GM18861 (cell line): ENCODE measurements at regions not wholly inside any gene's neighbourhood (a gene's known extent, or its start where the extent isn't known, plus 50 kb on each side); places are given as distances from the start of the nearest gene placed in this dataset.
"Not testable (repeated sequence)": the region's sequence is repeated elsewhere in the genome, so short reads cannot be mapped to it uniquely, and the experiment has no call there.

Source experiments
- ATAC-seq: cut with Tn5 transposase; IDR thresholded peaks from one replicate; pipeline ENCODE4 v1.9.1; 2021; ENCODE audit not compliant: unreplicated experiment

DNA sequence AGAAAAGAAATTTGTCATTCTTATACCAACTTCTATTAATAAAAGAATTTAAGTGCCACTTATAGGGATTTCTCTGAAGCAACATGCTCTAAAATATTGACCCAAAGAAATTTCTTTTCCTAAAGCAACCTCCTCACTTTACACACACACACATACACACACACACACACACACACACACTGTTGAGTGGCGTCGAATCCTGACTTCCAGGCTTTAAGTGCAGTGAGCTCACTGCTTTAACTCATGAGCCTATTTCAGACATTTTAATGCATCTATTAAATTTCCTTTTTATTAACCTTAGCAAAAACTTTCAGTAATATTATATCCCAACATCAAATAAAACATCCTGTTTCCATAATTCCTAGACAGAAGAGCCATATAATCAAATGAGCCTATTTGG lies 229.1 kb upstream of the ACVR2A start:
- no peak for ATAC-seq

DNA sequence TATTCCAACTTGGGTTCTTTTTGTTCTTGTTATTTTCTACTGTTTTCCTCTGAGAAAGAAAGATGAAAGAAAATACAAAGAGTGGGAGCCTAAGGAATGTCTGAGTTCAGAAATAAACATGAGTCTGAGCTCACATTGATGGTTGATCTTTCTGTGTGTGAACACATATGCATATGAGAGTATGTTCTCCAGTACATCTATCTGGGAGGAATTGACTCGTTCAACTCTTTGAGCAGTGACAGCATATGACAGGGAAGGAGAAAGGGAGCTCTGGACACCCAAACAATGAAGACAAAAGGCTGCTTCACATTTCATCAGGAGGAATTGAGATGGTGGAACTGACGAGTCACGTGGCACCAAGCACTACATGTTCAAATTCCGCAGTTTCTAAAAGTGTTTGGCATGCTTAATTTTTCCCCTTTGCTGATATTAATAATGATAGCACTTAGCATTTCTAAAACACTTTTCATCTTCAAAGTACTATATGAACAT lies 229.8 kb upstream of the ACVR2A start:
- ATAC-seq = no peak

DNA sequence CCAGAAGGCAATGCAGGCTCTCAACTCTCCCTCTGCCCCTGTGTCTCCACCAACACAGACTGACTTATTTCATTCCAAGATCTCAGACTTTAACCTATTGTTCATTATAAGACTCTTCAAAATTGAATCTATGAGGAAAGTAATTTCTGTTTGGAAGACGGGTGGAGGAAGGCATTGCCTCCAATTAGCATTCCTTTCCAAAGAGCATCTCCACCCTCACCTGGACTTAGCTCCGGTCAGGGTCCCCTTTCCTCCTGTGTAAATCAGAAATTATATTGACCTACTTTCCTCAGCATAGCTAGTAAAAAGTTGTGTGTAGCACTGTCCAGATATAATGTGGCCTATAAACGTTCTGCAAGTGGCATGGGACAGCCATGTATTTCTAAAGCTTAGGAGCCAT lies 230.4 kb upstream of the ACVR2A start:
- no peak for ATAC-seq

DNA sequence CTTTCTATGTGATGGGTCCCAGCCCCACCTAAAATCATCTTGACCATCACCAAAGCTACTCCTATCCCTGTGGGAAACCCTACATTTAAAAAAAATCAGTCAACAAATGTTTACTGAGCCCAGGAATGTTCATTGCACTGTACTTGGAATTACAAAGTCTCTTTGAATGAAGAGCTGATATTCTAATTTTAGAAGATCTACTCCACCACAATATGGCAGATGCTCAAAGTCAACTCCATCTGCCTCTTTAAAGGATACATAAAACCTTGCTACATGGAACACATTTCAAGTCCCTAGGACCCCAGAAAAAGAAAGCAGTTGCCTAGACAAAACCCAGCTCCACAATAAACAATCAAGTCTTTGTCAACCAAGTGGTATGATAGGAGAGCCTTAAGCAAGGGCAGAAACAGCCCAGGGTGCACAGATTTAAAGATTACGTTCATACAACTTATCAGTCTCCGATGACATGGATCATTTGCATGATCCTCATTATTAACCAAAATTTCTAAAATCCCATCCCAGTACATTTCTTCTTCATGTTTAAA lies 234.3 kb upstream of the ACVR2A start:
- ATAC-seq = no peak

DNA sequence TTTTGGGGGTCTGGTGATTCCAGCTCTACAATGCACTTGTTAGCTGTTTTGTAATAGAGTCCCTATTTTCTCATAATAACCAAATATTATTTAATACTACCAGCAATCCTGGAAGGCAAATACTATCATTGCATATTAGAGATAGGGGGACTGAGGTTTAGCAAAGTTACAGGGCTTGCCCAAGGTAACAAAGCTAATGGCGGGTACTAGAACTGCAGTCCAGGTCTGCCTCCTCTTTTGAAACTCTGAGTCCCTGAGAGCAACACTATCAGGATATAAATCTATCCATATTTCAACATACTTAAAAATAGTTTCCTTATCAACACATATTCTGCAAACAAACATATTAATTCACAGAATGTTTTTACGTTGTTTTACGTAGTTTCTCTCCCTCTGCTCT lies 235.5 kb upstream of the ACVR2A start:
- ATAC-seq = no peak

DNA sequence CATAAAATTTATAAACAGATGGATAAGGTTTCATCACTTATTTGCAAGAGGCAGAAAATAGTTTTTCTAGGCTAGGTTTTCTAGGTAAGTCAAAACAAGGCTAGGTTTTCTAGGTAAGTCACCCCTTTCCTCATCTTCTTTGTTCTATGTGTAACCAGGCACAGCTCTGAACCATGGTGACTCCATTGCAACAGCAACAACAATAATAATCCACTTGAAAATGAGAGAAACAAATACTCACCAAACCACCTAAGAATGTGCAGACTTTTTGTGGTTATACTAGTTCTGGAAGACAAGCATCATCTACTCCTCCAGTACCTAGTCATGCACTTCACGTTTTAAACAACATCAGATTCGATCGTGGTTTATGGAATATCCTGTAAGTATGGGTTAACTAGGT lies 237.4 kb upstream of the ACVR2A start:
- no peak for ATAC-seq

DNA sequence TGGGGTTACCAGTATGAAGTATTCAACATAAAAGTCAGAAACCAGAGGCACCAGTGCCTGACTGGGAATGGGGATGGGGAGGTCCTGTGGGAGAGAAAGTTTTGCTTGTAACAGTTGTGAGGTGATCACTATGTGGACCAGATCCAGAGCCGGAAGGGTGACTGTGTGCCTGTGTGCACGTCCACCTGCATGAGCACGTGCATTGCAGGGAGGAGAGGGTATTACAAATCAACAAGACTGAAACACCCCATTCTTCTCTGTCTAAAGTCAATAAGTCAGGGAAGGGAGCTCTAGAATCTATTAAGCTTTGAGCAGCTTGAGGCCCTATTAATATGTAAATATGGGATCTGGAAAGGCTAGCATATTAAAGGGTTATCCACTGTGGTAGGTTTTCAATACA lies 241.0 kb upstream of the ACVR2A start:
- no peak for ATAC-seq

DNA sequence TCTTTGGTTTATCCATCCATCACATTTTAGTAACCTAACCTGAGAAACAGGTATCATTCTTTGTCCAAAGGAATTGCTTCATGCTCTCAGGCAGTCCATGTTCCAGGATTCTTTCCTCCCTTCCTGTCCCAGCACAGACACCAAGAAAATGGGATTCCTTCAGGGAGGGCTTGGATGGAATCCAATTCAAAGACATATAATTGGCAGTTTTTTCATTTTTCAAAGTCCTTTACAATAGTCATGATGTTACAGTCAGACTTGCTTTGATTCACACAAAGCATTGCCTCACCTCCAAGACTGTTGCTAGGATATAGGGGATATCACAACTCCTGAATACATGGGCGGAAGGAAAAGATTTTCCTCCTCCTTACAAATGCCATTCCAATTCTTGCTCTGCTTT lies 241.4 kb upstream of the ACVR2A start:
- ATAC-seq = no peak

DNA sequence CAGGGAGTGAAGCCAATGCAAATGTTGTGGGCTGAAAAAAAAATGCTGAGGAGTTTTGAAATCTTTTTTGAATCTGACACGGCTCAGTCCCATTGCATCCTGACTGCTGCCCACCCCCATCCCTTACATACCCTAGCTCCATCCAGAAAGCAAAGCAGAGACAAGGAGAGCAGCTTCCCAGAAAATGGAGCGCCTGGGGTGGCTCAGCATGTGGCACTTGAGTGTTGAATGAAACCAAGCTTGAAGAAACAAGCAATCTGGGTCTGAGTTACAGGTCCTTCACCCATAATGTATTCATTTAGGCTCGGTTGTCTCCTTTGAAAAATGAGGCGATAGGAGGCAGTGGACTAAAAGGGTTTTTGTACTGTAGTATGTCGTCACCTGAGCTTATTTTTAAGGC lies 244.2 kb upstream of the ACVR2A start:
- ATAC-seq = no peak

DNA sequence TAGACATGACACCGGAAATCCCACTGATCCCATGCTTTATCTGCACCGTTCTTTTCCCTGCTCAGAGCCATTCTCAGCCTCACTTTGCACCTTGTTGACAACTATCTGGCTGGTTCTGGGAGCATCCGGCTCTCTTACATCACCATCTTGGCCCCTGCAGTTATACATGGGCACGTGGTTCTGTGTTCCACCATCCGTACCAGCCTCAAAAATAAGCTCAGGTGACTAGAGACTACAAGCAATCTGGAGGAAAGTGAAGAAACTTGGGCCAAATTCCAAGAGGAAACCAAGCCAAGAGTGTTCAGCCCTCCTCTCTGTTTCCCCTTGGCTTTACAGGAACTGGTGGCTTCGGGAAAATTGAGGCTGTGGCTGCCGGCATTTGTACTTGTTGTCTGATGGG lies 244.6 kb upstream of the ACVR2A start:
- ATAC-seq = no peak

DNA sequence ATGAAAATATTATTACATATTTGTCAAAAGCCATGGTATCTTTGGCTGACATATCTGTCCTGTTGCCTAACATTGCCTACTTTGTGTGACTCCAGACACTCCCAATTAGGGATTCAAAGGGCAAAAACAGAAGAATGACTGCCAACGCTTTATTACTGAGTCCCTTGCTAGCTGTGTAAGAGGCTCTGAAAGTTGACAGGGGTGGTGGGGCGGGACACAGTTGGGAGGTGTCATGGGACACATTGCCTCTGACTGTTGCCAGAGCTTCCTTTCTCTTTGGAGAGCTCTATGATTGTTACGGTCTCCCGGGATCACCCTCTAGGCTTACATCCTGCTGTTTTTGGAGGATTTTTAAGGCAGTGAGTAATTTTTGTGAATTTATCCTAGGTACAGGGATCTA lies 249.6 kb upstream of the ACVR2A start:
- no peak for ATAC-seq

DNA sequence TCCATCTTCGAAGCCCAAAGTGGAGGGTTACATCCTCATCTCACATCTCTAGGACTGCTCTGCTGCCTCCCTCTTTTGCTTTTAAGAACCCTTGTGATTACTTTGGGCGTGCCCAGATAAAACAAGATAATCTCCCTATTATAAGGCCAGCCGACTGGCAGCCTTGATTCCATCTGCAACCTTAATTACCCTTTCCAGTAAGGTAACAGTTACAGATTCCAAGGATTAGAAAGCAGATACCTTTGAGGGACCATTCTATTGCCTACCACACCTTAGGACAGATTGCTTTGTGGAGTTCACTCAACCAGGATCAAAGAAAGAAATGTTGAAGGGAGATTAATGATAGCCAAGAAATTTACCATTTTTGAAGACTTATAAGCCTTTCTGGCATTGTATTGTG lies 250.8 kb upstream of the ACVR2A start:
- ATAC-seq = no peak

DNA sequence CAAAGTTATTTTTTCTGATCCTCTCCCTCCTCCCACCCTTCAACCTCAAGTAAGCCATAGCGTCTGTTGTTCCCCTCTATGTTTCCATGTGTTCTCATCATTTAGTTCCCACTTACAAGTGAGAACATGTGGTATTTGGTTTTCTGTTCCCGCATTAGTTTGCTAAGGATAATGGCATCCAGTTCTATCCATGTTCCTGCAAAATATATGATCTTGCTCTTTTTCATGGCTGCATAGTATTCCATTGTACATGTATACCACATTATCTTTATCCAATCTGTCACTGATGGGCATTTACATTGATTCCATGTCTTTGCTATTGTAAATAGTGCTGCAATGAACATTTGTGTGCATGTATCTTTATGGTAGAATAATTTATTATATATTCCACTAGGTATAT lies 252.0 kb upstream of the ACVR2A start:
- ATAC-seq = not testable (repeated sequence)

DNA sequence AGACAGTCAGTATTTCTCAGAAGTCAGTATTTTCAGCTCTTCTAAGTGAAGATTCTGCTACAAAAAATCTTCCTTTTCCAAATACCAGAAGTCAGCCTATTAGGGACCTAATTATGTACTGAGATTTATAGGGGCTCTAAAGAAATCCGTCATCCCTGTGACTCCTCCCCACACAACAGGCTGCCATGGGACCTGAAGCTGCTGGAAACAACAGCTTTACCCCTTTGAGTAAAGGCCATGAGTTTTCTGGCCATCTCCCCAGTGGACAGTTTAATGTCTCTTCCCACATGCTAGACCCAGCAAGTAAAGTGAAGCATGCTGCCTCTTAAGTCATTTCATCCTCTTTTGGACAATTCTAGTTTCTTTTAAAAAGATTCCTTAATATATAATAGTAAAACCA lies 255.7 kb upstream of the ACVR2A start:
- no peak for ATAC-seq

DNA sequence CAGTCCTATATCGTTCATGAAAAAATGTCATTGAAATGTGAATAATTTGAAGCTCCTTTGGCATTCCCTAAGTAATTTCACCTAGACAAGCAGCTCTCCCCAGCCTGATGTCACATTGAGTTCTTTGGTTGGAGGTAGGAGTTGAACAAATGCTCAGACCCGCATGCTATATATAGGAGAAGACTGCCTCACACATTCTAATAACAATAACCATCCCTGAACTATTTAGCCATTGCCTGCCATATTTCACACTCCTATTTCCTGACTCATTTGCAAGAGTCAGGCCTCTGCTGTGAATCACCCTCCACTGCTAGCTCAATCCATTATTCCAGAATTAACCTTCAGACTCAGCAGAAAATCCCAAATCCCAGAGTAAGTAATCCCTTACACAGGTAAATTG lies 256.6 kb upstream of the ACVR2A start:
- no peak for ATAC-seq

DNA sequence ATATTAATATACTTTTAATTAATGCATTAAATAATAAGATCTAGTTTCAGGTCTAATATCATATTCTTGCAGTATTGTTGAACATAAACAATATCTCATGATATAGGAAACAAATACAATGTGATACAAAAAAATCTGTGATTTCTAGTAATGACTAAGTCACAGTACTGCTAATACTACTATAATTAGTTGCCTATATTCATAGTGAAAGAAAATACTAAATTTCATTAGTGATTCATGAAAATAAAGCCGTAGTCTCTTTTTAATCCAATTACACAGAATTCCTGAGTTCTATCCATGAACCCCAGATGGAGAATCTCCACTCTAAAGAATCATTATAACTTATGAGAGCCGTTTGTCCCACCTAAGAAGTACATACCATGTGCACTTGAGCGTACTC lies 266.3 kb upstream of the ACVR2A start:
- ATAC-seq = no peak

DNA sequence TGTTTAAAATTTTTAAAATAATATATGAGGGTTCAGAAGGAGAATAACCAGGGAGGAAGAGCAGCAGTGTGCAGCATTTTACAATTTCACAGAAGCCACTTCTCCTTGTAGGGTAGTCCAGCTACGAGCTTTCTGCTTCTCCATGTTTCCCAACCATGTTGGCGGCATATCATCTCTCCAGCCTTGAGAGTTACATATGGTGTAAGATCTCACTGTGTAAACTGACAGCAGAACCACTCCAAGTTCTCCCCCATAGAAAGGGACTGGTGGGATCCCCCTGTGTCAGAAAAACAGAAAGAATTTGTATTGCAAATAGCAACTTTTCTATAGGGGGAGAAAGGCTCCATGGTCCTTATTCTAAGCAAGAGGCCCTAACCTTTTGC lies 266.8 kb upstream of the ACVR2A start:
- no peak for ATAC-seq

DNA sequence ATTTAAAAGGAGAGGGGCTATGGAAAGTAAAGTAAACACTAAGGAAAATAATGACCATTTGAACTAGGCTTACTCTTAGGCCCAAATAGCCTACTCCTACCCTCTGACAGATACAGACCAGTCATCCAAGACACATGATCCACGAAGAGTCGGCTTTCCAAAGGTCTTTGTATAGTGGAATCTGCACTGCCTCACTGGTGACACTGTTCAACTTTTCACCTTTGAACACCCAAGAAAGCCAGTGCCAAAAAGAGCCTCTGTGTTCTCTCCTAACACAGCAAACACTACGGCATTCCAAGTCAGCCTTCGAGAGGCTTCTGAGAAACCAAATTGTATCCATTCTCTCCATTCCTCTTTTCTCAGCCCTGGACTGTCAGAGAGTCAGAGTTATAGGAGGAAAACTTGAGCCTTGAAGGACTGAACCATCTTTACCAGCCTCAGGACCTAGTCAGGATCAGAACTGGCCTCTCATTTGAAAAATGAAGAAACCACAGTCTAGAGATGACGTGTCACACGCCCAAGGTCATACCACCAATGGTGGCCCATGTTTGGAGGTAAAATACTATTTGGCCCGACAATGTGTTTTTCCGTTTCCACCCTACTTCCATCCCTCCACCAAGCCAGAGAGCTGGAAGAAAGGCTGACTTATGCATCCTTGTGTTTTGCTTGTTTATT lies 267.4 kb upstream of the ACVR2A start:
- no peak for ATAC-seq

DNA sequence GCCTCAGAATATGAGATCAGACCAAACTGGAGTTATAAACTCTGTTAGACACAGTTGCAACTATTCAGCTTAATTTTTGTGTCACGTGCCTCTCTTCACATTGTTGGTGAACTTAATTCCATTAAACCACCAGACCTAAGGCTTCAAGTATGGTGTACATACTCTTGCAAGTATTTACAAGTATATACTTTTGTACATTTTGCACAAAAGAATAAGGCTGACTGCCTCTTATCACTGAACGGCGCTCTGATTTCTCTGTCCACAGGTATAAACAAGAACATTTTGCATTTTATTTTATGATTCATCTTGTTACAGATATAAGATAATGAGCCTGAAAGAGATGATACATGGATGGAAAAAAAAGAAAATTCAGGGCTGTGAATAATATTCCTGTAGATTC lies 269.7 kb upstream of the ACVR2A start:
- ATAC-seq = no peak

DNA sequence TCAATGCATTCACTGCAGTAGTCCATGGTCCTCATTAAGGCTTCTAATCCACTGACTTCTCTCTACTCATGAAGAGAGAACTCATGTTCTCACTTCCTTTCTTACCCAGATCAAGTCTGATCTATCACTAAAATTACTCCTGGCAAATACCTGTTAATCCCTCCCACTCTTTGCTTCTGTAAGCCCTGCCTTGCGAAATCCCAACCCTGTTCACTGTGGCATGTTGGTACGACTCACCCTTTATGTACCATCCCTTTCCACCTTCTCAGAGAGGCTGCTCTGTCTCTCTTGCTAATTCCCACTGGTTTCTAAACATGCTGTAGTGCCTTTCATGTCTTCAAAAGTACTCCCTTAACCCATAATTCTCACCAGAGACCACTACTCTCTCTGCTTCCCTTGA lies 272.2 kb upstream of the ACVR2A start:
- no peak for ATAC-seq

DNA sequence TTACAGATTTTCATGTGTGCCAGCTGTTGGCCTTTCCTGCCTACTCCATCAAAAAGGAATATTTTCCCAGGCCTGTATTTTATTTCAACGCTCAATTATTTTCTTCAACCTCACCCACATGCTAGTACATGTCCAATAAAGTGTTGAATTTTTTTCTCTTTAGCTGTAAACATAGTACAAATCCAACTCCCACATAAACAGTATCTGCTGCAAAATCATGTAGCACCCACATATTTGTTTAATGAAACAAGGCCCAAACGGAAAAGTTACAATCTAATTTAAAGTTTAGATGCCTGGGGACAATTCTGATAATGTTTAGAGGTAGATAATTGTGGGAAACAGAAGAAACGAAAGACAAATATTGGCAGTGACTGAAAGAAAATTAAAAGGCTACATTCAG lies 275.4 kb upstream of the ACVR2A start:
- no peak for ATAC-seq

DNA sequence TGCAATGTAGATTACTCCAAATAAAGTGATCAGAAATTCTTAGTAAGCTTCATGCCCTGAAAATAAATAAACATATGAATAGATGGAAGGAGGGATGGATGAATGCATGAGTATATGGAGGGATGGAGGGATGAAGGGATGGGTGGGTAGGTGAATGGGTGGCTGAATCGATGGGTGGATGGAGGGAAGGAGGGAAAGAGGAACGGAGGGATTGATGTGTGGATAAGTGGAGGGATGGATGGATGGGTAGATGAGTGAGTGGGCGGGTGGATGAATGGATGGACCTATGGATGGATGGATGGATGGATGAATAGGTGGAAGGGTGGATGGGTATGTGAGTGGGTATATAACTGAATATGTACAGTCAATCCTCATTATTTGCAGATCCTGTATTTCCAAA lies 276.7 kb upstream of the ACVR2A start:
- ATAC-seq = no peak

DNA sequence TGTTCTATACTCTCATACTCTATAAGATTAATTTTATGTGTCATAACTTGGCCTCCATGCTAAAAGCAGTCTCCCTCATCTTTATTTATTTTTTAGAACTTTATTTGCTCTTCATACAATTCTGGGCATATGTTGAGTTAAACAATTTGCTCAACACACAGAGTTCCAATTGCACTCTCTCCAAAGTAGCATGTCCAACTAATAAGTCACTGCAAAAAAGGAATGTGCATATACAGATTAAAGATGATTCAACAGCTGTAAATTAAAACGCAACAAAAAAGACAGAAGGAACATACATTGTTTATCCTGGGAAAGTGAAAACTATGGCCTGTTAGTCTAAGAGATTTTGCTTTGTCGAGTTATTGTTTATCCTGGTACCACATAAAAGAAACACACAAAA lies 277.7 kb upstream of the ACVR2A start:
- no peak for ATAC-seq
